HG03457 (cell line): ENCODE measurements at regions not wholly inside any gene's neighbourhood (a gene's known extent, or its start where the extent isn't known, plus 50 kb on each side); places are given as distances from the start of the nearest gene placed in this dataset.

ENCODE experiments used
- ATAC-seq: cut with Tn5 transposase; IDR thresholded peaks from one replicate; pipeline ENCODE4 v1.9.1; 2021; ENCODE audit warnings: moderate number of reproducible peaks; ENCODE audit not compliant: unreplicated experiment

GRCh38 chr4:151917145-151917734 lies 156.4 kb upstream of the GATB start:
- no peak for ATAC-seq

GRCh38 chr4:151912632-151913031 lies 151.8 kb upstream of the GATB start:
- ATAC-seq = no peak

- ATAC-seq = no peak
Measured at GRCh38 chr4:151911970-151912369, 151.2 kb upstream of the GATB start.

DNA sequence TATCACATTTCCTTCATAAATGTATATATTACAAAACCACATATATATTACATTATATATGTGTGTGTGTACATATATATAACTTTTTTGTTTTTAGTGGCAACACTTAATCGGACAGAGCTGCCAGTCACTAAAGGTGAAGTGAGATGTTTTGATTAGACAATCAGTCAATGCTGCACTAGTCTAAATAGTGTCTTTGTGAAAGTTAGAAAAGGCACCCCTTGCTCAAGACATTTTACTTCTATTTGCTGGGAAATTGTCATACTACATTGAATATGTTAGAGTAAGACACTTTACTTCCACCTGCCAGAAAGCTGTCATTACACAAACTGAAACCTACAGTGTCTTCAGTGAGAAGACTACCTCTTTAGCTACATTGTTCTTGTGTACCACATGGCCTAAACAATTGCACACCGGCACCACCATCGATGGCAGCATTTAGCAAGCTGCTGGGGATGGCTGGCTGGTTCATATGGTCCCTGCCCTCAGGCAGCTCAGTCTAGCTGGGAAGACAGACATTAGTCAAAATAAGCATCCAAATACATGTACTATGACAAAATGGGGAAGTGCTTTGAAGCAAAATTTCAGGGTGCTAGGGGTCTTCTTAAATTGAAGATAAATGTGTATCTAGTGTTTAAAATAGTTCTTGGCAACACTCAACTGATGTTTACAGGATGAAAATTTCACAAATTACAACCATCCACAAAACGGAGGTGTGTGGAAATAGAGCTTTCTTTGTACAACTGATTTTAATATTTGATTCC lies 148.1 kb upstream of the GATB start:
- ATAC-seq = no peak

- no peak for ATAC-seq
Measured at GRCh38 chr4:151908201-151908600, 147.4 kb upstream of the GATB start.

- ATAC-seq = no peak
Measured at GRCh38 chr4:151906438-151906837, 145.6 kb upstream of the GATB start.

DNA sequence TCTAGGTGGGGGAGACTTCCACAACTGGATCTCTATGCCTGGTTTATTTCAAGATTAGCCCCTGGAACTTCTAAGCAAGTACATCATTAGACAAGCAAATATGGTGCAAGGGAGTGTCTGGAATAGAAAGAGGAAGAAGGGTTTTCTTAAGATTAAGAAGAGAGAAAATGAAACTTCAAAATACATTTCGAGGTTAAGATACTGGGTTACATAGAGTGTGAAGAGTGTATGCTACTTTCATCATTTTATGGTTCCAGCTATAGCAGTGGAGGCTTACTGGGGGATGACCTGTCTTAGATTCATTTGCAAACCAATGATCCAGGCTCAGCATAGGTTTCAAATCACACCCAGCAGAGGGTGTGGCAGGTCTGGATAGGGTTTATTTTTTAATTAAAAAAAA lies 144.4 kb upstream of the GATB start:
- peak; percentile 89 for ATAC-seq

GRCh38 chr4:151901631-151902030 lies 140.8 kb upstream of the GATB start:
- no peak for ATAC-seq

DNA sequence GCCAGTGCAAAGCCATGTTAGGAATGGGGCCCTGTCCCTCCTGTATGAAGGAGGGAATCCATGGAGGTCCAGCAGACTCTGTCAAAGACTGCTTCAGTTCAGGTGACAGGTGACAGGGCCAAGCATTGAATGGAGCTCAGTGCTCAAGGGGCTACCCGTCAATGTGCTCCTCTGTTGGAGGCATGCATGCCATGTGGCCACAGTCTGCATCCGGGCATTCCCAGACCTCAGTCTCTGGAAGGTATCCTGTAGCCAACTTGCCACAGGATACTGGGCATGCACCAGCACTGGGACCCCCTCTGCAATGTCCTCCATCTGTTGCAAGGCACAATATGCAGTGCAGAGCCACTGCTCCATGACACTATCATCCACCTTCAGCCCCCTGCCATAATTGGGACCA lies 136.1 kb upstream of the GATB start:
- no peak for ATAC-seq

GRCh38 chr4:151895671-151896070 lies 134.9 kb upstream of the GATB start:
- ATAC-seq = no peak

DNA sequence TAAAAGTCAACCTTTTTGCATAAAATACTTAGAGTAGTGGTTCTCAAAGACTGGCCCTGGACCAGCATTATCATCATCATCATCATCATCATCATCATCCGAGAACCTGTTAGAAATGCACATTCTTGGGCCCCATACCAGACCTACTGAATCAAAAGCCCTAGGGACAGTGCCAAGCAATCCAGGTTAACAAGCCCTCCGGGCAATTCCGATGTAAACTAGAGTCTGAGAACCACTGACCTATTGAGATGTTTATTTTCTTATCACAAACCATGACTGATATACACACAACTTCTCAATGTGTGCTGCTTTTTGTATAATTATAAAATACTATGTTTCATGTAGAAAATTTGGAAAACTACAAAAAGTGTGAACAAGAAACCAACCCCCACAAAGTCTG lies 133.4 kb upstream of the GATB start:
- no peak for ATAC-seq

- ATAC-seq = peak; percentile 47
Measured at GRCh38 chr4:151888367-151888866, 127.6 kb upstream of the GATB start.

DNA sequence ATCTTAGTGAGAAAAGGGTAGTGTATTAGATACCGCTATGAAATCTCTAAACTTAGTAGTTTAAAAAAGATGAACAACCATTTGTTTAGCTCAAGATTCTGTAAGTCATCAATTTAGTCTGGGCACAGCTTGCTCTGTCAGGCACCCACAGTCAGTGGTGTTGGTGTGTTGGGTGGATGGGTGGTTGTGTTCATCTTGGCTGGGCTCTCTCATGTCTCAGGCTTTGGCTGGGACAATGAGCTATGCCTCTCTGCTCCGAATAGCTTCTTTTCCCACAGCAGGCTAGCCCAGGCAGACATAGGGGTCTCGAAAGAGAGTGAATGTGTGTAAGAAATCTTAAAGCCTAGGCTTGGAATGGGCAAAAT lies 127.0 kb upstream of the GATB start:
- peak; percentile 17 for ATAC-seq

DNA sequence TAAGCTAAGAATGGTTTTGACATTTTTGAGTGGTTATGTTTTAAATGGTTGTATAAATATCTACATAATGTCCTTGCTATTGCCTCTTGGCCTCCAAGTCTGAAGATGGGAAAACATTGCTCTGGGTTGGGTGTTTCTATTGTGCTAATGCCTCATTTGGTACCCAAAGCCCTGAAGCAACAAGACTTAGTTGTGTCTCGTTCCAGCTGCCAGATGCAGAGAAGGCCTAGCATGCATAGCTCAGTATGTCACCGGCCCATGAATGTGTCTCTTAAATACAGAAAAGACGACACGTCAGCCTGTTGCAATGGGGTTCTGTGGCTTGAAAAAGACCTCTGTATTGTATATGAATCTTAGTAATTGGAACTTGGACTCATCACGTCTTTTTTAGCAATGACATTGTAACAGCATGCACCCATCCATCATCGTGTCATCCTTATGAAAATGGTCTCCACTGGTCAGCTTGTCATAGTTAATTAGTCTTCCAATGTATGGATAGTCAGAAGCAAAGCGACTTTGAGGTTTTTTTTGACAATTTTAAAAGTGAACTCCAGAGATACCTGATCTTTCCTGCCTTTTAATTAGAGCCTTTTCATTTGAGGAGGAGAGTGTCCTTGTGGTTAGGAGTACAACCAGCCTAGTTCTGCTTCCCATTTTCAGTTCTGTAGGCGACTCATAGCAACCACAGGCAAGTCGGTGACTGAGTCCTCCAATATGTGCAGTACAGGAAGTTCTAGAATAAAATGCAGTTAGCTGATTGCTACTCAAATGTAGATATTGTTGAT lies 126.4 kb upstream of the GATB start:
- ATAC-seq = peak; percentile 56

DNA sequence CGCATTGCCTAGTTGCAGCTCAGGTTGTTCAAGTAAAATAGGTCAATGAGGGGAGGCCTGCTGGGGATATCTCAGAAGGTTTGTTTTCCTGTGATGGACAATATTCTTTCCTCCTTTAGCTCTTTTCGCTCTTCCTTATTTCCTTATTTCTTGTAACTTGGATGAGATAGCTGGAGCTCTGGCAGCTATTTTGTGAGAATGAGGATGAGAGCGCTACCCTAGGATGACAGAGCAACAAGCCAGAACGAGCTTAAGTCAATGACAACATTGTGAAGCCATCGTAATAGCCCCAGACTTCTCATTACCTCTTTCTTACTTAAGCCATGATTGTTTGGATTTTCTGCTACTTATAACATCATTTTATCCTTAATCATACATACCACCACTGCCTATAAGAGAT lies 124.3 kb upstream of the GATB start:
- no peak for ATAC-seq

- no peak for ATAC-seq
Measured at GRCh38 chr4:151883747-151884146, 122.9 kb upstream of the GATB start.

GRCh38 chr4:151882072-151882803 lies 121.4 kb upstream of the GATB start:
- peak; percentile 47 for ATAC-seq

DNA sequence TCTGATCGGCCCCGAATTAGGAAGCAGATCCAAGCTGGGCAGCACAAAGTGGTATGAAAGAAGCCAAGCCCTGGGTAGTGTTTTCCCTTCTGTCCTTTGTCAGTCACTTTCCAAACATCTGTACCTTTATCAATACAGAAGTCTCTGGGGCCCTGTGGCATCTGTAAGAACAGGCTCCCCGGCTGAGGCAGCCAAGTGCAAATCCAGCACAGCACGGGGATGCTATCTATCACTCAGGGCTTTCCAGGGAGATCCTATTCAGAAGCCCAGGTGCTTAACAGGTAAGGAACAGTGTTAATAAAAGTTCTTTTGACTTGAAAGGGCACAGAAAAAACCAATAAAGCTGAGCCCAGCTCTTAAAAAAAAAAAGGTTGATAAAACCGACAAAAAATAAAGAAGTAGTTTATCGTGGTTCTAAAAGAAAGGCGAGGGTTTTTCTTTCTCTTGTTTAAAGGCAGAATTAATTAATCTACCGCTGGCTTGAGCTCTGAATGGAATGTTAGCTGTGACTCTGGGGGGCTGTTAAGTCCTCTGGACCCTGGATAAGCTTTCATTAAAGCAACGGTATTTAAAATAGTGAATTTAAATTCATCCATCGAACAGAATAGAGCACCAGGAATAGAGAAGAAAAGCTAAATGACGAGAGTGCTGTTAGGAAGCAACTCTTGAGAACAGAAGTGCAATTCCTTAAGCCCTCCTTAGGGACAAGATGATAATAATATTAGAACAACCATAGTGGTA lies 119.1 kb upstream of the GATB start:
- no peak for ATAC-seq

DNA sequence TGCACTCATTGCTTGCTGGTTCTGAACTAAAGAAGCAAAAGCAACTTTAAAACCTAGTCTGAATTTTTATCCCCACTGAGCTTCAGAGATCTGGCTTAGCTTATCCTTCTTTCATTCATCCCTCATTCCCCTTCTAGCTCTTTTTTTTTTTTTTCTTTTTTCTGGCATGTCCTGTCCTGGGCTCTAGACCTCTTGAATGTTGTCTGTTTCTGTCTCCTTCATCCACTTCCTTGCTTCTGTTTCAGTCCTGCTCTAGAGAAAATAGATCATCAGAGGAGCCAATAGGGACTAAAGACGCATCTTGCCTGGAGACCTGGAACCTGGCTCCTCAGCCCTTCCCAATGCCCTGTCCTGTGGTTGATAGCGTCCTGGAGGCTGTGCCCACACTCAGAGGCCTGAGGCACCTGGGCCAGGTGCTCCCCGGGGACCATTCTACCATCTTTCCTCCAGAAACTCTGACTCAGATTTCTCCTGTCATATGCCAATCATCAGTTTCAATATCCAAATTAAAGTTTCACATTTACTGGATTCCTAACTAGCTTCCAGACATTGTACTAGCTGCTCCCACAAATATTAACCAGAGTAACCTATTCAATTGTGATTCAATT lies 115.7 kb upstream of the GATB start:
- no peak for ATAC-seq

DNA sequence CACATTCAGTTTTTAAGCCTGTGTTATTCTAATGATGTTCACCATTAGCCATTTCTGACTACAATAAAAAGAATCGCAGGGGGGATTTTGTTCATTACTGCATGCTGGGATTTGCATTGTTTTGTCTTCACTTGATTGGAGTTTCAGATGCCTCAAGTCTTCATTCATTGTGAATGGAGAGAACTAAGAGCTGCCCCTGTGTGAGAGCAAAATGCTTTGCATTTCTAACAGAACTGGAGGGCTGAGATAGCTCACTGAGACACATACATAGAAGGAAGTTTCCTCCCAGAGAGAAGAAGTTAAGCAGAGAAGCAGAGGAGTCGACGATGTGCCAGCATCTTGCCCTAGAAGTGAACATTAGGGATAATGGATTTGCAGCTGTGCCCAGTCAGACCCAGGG lies 113.5 kb upstream of the GATB start:
- ATAC-seq = no peak
